Occipital lobe (tissue), 1 donor: ENCODE measurements at regions not wholly inside any gene's neighbourhood (a gene's known extent, or its start where the extent isn't known, plus 50 kb on each side); places are given as distances from the start of the nearest gene placed in this dataset.
A peak's percentile ranks its signal among the peaks of the same experiment; 100 is the strongest.

Source experiments
- DNase-seq: peaks from one replicate; lab custom pipeline; 2025; lab: John Stamatoyannopoulos, UW

GRCh38 chr1:222911866-222912265 is 97.0 kb downstream of the DISP1 start:
- DNase-seq: no peak

GRCh38 chr1:222912730-222913129 is 97.9 kb downstream of the DISP1 start:
- no peak for DNase-seq

- DNase-seq: no peak
Measured at GRCh38 chr1:222914861-222915632, 100.2 kb downstream of the DISP1 start.

- DNase-seq: no peak
Measured at GRCh38 chr1:222916100-222916499, 101.3 kb downstream of the DISP1 start.

GRCh38 chr1:222918801-222919477 is 104.1 kb downstream of the DISP1 start:
- no peak for DNase-seq

- no peak for DNase-seq
Measured at GRCh38 chr1:222919478-222919865, 104.6 kb downstream of the DISP1 start.

GRCh38 chr1:222920169-222920568 is 105.3 kb downstream of the DISP1 start:
- DNase-seq: no peak

GRCh38 chr1:222921945-222922344 is 107.1 kb downstream of the DISP1 start:
- DNase-seq: peak; percentile 14

GRCh38 chr1:222923506-222923905 is 108.7 kb downstream of the DISP1 start:
- no peak for DNase-seq

- DNase-seq: no peak
Measured at GRCh38 chr1:222924136-222924706, 109.4 kb downstream of the DISP1 start.

GRCh38 chr1:222926566-222926965 is 111.7 kb downstream of the DISP1 start:
- DNase-seq: no peak

- DNase-seq: no peak
Measured at GRCh38 chr1:222927031-222927430, 112.2 kb downstream of the DISP1 start.

GRCh38 chr1:222928212-222928611 is 113.4 kb downstream of the DISP1 start:
- DNase-seq: peak; percentile 26

GRCh38 chr1:222930070-222930469 is 115.2 kb downstream of the DISP1 start:
- no peak for DNase-seq

GRCh38 chr1:222931023-222931422 is 116.2 kb downstream of the DISP1 start:
- DNase-seq: no peak

- no peak for DNase-seq
Measured at GRCh38 chr1:222933273-222933672, 118.4 kb downstream of the DISP1 start.

- DNase-seq: no peak
Measured at GRCh38 chr1:222935239-222935900, 120.5 kb downstream of the DISP1 start.

- no peak for DNase-seq
Measured at GRCh38 chr1:222936042-222936441, 121.2 kb downstream of the DISP1 start.

- DNase-seq: no peak
Measured at GRCh38 chr1:222938986-222939385, 124.1 kb downstream of the DISP1 start.

GRCh38 chr1:222940095-222940494 is 125.3 kb downstream of the DISP1 start:
- no peak for DNase-seq

GRCh38 chr1:222940906-222941305 is 126.1 kb downstream of the DISP1 start:
- DNase-seq: no peak

- DNase-seq: no peak
Measured at GRCh38 chr1:222941425-222941824, 126.6 kb downstream of the DISP1 start.
